Rectal smooth muscle tissue (tissue), 1 donor: ENCODE measurements at regions not wholly inside any gene's neighbourhood (a gene's known extent, or its start where the extent isn't known, plus 50 kb on each side); places are given as distances from the start of the nearest gene placed in this dataset.

ENCODE experiments used
- H3K27ac ChIP-seq: one replicate; pipeline ENCODE4 v1.7.0; 2013; ENCODE audit warnings: low read depth, low read length, inconsistent platforms
- H3K27me3 ChIP-seq: one replicate; pipeline ENCODE4 v1.7.0; 2013; ENCODE audit warnings: low read length; ENCODE audit not compliant: control insufficient read depth, insufficient read depth
- H3K36me3 ChIP-seq: one replicate; pipeline ENCODE4 v1.7.0; 2013; ENCODE audit warnings: low read length; ENCODE audit not compliant: control insufficient read depth, insufficient read depth
- H3K4me1 ChIP-seq: one replicate; pipeline ENCODE4 v1.7.0; 2013; ENCODE audit warnings: low read length; ENCODE audit not compliant: control insufficient read depth, insufficient read depth
- H3K4me3 ChIP-seq: one replicate; pipeline ENCODE4 v1.7.0; 2013; ENCODE audit warnings: low read length
- H3K9ac ChIP-seq: one replicate; pipeline ENCODE4 v1.7.0; 2013; ENCODE audit warnings: low read length

GRCh38 chr6:159324596-159324995 lies 155.4 kb downstream of the FNDC1 start:
- Histone ChIP-seq H3K36me3 (no peaks in the 10 kb centered on the region), H3K27ac (no peak overlapping the region), H3K4me1 (no peaks in the 10 kb centered on the region), H3K27me3 (no peaks in the 10 kb centered on the region), H3K4me3 (no peak overlapping the region), H3K9ac (no peak overlapping the region)
